ENCODE measurements at regions not wholly inside any gene's neighbourhood (a gene's known extent, or its start where the extent isn't known, plus 50 kb on each side); places are given as distances from the start of the nearest gene placed in this dataset.
"Not testable (repeated sequence)": the region's sequence is repeated elsewhere in the genome, so short reads cannot be mapped to it uniquely, and the experiment has no call there.

DNA sequence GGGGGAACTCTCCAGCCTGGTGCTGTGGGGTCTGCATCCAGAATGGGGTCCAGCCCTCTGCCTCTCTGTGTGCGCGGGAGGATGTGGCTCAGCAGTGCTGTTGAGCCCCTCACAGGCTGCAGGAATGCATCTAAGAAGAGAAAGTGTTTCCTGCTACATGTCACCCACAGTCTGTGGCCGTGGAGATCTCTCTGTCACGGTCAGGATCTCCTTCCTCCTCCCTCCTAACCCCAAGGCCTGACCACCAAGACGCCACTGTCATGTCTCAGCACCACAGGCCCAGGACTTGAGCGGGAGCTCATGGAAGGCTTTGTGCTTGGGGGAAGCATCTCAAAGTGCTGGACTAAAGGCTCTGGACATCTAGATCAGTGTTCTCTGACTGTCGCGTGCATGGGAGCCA, 90.1 kb downstream of the SREK1 start:
- DNase-seq: no peak

DNA sequence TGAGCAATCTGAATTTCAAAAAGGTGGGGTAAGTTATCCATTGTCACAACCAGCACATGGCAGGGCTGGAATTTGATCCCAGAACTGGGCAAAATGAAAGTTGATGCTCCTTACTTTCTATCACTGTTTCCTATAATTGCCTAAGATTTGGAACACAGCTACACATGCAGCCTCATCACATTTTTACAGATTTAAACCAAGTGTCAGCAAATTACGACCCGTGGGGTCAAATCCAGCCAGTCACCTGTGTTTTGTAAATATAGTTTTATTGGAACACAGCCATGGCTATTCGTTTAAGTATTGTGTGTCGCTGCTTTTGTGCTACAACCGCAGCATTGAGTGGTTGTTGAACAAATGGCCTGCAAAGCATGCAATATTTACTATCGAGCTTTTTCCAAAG, 94.3 kb downstream of the SREK1 start:
- DNase-seq: peak; percentile 11

DNA sequence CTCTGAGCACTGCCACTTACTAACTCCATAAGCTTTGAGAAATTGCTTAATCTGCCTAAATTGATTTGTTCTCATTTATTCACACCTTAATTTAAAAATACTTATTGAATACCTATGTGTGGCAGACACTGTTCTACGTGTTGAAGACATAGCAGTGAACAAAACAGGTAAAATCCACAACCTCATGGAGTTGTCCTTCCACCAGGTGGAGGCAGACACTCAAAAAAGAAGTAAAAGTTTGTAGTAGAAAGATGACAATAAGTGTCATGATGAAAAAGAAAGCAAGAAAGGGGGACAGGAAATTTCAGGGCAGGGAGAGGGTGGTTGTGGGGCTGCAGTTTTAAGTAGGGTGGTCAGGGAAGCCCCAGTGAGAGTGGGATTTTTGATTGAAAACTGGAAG, 94.9 kb downstream of the SREK1 start:
- no peak for DNase-seq

DNA sequence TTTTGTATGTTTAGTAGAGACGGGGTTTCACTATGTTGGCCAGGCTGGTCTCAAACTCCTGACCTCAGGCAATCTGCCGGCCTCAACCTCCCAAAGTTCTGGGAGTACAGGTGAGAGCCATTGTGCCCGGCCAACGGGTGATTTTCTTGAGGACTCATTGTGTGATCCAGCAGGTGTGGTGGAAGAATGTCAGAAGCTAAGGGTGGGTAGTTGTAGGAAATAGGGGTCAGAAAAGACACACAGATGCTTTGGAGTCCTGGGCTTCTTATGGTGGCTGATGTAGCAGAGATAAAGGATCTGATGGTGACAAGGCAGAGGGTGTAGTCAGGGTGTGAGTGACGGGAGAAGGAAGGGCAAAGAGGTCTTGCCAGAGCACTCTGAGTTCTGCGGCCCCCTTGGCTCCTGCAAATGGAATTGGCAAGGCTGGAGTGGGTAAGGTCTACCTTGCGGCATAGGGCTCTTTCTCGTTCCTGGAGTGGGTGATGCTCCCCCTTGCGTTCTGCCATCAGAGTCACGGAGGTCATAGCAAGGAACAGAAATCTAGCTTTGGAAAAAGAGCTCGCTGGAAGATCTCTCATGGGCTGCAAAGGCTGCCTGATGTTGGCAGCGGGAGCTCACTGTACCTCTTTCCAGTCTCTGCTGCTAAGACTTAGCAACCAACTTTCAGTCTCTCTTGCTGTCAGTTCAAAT, 97.2 kb downstream of the SREK1 start:
- DNase-seq: no peak

DNA sequence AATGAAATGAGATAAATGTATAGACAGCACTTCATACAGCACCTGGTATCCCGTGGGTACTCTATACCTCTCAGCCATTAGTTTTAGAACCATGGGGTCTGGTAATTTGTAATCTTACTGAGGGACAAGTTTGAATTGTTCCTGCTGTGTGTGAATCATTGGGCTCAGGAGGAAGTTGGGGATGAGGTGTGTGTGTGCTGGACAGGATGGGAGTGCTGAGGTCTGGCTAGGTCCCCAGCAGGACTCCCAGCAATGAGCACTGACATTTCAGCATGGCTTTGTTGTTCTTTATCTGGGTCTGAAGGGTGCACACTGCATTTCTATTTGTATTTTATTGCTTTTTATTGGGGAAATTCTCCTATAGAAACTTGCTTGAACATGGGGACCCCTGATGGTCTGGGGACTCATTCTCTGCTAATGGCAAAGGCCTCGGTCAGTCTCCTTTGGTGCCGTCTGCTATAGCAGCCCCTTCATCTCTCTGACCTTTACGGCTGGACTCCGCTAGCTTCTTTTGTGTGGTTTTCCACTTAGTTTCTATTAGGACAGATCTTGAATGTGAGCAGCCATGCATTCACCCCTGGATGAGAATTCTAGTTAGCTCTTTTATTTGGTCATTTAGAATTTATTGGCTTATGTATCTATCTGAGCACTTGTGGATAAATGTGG, 98.1 kb downstream of the SREK1 start:
- DNase-seq: no peak

DNA sequence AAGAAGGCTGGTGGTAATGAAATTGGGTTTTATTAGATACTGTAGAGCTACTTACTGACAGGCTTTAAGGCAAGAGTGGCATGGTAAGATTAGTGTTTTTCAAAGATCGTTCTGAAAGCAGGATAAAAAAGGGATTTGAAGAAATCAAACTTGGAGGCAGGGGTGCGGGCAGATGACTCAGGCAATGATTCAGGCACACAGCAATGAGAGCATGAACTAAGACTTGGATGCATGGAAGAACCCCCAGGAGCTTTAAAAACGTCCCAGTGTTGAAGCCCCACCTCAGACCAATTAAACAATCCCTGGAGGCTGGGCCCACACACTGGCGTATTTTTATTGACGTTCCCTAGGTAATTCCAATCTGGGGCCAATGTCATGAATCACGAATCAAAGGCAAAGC, 102.5 kb downstream of the SREK1 start:
- no peak for DNase-seq

DNA sequence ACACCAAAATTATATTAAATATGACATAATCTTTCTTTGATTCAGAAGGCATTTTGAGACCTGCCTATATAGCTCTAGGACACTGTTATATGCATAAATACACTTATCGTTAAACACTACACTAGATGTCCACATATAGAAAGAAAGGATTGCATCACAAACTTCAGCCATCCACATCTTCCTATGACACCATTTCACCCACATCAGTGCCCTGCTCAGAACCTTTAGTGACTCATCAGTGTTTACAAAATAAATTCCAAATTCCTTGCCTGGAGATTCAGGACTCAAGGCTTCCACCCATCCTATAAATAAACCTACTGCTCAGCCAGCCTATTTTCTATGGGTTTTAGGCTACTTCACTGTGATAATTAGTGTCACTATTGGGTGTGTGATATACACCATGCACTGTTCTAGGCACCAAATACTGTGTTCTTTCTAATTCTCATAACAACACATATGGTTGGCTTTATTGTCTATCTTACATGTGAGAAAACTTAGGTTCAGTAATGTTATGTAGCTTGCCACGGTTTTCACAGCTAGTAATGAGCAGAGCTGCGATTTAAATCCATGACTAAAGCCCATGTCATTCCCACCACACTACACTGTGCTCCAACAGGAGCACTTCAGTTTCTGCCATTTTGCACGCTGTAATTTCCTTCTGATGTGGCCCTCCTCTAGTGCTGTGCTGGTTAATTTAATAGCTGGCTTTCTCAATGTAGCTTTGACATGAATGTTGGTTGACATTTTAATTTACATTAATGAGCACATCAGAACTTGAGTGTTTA, 103.3 kb downstream of the SREK1 start:
- DNase-seq: no peak

DNA sequence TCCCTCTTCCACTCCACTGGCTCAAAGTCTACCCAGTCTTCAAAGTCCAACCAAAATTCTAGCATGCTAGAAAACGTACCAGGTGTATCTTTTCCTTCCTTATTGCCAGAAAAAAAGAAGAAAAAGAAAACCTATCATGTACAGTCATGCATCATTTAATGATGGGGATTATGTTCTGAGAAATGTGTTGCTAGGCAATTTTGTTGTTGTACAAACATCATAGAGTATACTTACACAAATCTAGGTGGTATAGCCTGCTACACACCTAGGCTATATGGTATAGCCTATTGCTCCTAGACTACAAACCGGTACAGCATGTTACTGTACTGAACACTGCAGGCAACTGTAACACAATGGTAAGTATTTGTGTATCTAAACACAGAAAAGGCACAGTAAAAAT, 104.8 kb downstream of the SREK1 start:
- DNase-seq: no peak

DNA sequence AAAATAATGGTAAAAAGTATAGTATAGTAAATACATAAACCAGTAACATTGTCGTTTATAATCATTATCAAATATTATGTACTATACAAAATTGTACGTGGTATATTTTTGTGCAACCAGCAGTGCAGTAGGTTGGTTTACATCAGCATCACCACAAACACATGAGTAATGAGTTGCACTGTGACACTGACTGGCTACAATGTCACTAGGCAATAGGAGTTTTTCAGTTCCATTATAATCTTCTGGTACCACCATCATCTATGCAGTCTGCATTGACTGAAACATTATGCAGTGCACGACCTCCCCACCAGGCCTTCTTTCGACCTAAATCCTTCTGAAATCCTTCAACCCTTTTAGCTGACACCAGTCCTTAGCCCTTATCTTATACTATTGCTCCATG, 105.8 kb downstream of the SREK1 start:
- no peak for DNase-seq

DNA sequence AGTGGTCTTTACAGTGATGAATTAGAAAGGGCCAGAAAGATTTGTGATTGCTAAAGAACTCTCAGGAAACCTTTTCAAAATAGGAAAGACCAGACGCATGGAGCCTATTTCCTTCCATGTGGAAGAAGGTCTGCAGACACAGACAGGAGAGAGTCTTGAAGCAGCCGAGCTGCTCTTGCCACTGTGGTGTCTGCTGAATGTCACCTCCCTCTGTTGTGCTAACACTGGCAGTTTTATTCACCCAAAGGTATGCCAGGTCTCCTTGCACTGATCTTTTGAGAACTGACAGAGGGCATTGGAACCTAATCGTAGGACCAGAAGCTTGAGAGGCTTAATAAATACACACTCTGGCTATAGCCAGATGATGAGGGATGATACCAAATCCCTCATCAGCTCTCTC, 108.7 kb downstream of the SREK1 start:
- no peak for DNase-seq

DNA sequence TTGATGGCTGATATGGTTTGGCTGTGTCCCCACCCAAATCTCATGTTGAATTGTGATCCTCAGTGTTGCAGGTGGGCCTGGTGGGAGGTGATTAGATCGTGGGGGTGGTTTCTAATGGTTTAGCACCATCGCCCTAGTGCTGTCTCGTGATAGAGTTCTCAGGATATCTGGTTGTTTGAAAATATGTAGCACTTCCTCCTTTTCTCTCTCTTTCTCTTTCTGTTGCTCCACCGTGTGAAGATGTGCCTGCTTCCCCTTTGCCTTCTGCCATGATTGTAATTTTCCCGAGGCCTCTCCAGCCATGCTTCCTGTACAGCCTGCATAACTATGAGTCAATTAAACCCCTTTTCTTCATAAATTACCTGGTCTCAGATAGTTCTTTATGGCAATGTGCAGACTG, 111.6 kb downstream of the SREK1 start:
- no peak for DNase-seq

DNA sequence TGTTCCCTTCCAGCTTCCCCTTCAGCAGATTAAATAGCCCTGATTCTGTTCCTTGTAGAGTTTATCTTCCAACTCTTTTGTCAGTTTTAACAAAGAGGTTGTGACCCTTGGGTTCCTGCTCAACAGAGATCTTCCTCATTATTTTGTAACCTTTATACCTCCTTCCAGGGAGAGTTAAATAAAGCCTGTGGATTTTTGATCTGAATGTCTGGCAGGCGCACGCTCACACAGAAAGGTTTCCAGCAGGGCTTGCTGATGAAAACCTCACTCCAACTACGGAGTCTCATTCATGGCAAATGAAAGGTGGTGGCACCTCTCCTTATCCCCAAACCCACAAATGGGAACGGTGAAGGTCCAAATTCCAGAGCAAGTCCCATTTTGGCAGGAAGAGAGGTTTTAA, 129.0 kb downstream of the SREK1 start:
- no peak for DNase-seq

DNA sequence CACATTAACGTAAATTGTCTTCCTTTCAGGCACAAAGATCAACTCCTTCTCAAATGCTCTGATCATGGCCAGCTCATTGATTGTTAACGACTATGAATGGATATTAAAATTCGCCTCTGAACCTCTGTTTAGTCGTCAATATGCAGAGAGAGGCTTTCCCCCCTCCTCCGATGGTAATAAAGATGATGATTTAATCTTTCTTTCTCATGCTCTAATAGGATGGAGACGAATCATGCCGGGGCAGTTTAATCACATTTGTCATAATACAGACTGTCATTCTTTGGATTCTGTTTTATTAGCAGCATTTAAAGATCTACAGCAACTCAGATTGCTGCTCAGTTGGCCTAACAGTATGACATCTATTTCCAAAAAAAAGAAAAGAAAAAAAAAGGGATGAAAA, 132.9 kb downstream of the SREK1 start:
- DNase-seq: no peak

DNA sequence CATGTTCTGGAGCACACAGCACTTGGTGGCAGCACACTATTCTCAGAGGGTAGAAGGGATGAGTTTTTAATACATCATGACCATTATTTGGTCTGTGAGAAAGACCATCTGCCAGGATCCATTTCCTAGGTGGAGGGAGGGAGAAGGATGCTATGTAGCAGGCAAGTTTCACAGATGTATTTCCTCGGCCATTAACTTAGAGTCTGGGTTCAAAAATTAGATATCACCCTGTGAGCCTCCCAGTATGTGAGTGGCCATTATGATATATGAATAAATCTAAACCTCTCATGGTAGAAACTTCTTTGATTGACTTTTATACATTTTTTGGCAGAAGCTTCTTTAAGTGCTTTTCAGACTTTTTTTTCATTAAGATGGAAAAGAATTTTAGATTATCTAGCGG, 133.9 kb downstream of the SREK1 start:
- no peak for DNase-seq

DNA sequence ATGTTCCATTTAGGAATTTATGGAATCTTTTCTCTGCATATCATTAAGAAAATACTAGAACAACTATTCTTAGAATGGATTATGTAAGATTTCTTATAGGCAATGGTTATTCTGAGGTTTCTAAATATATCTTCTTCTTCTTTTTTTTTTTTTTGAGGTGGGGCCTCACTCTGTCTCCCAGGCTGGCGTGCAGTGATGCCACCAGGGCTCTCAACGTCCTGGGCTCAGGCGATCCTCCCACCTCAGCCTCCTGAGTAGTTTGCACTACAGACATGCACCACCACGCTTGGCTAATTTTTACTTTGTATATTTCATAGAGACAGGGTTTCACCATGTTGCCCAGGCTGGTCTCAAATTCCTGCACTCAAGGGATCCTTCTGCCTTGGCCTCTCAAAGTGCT, 137.2 kb downstream of the SREK1 start:
- DNase-seq: no peak

DNA sequence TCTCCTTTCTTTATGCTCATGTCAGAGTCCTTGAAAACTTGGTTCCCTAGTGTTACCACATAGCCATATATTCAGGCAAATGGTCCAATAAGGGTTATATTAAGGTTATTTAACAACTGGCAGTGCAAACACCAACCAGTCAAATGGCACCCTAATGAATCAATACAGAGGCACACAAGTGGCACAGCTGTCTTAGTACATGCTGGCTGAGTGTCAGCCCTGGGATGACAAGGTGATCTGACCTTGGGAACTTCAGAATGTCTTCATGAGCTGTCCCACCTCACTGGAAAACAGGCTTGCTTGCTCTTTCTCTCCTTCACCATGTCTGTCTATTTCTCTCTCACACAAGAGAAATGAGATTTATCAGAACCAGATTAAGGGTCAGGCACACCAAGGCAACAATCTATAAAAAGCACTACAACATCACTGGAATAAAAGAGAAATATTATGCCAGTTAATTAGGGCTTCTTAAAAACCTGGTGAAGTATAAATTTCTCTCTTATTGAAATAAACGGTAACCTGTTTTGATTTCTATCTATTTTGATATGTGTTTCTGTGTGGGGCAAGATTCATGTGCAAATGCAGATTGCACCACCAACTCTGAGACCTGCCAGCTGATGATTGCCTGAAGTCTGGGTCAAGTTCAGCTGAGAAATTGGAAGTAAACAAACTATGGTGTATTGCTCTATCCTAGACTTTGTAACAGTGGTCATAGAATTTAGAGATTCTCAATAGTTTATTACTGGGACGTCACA, 140.7 kb downstream of the SREK1 start:
- no peak for DNase-seq

DNA sequence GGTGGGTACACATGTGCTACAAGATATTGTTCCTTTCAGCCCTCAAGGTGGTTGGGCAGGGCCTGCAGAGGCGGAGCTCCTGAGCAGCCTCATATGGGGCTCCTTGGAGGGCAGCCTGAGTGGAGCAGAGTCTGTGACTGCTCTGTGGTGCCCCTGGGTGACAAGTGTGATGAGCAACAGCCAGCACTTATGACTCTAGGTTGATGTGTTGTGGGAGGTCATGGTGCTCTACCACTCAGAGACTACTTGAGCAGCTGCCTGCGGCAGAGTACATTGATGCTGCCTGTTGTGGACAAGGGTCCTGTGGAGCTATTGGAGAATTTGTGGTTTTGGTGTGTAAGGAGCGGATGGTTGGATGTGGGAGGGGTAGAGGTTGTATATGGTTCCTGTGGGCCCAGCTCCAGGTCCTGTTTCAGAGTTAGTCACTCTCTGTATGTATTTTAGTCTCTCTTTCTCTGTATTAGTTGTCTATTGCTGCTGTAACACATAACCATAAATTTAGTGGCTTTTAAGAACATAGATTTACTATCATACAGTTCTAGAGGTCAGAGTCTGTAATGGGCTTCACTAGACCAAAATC, 141.3 kb downstream of the SREK1 start:
- no peak for DNase-seq

DNA sequence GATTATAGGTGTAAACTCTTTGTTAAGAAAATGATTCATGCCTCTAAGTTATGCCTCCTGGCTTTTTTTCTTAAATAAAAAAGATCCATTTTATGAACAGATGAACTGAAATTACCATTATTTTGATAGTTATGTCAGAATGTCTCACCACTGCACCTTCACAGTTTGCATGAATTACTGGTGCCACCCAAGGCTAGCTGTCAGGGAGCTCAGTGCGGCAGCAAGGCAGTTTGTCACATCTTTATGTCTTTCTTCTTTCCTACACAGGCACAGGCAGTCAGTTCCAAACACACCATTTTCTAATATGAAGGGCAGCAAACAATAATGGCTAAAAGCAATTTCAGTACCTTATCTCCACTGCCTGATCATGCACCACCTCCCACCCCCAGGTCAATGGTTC, 147.7 kb downstream of the SREK1 start:
- DNase-seq: no peak

DNA sequence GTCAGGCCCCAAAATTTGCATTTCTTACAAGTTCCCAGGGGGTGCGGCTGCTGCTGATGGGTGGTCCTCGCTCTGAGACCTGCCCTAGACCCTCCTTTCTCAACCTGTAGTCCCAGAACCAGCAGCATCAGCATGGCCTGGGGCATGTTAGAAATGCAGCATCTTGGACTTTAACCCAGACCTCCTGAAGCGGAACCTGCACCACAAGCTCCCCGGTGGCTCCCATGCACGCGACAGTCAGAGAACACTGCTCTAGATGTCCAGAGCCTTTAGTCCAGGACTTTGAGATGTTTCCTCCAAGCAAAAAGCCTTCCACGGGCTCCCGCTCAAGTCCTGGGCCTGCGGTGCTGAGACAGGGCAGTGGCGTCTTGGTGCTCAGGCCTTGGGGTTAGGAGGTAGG, 149.8 kb downstream of the SREK1 start:
- DNase-seq: not testable (repeated sequence)

DNA sequence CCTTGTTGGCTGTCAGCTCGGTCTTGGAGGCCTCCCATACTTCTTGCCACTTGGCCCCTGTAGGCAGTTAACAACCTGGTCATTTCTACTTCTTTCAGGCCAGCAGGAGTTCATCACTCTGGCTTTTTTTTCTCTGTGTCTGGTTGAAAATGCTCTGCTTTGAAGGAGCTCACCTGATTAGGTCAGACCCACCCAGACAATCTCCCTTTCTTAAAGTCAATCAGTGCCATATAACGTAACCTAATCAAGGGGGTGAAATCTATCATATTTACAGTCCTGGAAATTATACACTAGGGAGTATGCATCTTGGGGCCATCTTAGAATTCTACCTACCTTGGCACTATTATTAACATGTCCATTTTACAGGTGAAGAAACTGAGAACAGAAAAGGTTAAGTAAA, 155.4 kb downstream of the SREK1 start:
- DNase-seq: no peak

DNA sequence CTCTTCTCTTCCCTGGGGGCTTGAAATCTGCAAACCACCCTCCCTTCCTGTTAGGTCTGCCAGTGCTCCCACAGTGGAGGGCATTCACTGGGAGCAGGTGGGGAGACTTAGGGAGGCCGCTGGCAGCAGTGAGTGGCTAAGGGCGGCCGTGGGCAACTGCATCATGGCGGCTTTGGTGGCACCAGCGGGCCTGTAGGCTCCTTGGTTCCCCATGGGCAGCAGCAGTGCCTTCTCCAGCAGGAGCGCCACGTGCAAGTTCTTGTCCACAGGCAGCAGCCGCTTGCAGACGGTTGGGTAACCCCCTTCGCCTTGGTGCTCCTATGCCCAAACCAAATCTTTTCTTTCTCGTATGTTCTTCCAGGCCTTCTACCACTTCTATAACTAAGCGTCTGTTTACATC, 158.2 kb downstream of the SREK1 start:
- no peak for DNase-seq

DNA sequence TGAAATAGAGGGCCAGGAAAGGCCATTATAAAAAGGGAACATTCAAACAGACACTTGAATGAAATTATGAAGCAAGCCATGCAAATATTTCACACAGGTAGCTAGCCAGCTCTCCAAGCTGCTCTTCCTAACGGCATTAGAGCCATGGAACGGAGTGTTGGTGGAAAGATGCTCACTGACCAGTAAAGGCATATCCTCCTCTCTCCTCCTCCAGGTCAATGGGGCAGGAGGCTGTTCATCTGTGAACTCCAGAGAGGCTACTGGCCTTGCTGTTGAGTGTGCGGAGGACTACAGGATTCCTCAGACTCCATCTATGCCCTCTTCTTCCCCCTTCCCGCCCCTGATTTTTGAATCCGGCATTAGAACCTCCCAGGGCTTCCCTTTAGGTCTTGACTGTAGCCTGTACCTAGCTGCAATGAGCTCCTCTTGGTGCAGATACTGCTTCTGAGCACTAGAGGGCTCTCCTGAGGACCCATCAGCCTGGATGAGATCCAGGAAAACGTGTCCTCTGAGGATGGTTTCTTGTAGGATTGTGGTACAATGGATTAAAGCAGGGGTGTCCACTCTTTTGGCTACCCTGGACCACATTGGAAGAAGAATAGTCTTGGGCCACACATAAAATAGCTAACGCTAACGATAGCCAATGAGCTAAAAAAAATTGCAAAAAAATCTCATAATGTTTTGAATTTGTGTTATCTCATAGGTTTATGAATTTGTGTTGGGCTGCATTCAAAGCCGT, 162.2 kb downstream of the SREK1 start:
- no peak for DNase-seq
